ENCODE measurements at regions not wholly inside any gene's neighbourhood (a gene's known extent, or its start where the extent isn't known, plus 50 kb on each side); places are given as distances from the start of the nearest gene placed in this dataset.

- TF ChIP-seq CCDC6 (CRISPR knock-in tag; IDR thresholded peaks at IDR 0.05): 0 out of 2 replicates have a peak, but pooled peaks have one; percentile 33
Measured at GRCh38 chr1:173122958-173123852, 72.5 kb upstream of the TNFSF18 start (continued).

DNA sequence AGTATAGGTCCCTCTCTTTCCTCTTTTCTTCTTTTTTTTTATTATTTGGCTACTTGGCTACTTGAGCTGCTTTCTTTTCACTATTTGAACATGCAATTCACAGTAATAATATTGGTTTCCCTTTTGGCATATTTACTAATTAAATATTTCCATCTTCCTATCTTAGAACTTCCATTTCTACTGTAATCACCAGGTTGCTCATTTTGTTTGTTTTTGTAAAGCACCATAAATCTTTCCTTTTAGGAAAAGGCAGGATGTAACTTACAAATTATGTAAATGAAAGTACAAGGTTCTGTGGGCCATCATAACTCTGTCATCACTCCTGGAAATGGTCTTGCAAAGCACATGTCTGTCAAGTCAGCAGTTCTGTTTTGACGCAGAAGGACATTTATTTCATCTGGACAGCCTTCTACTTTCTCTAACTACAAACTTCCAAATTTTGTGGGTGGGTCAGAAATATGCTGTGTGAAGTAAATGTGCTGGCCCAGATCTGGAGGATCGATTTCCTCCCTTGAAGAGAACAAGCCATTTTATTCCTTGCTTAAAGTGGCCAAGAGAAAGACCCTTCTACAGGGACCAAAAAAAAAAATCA is 71.7 kb upstream of the TNFSF18 start:
- H2AFZ ChIP-seq (ENCODE audit: low read length): peak overlapping the region; percentile 20
- peak overlapping the region in 2 of 3 experiments; percentile 64 to 67; a peak in 2 of 6 replicates for H3K4me3 ChIP-seq (replicated peaks in 1 of 3; ENCODE audit: insufficient read depth in 1 of 3, low read depth in 2 of 3, low read length in 3 of 3)
- H3K4me1 ChIP-seq (ENCODE audit: insufficient read depth, low read length): peaks cover 55% of the 10 kb centered on the region
- no TSS peak for BruUV-seq (replicated peaks)
- ChIA-PET POLR2A (interaction anchor here (1.1 to 1.4 kb wide), 5 partner anchors 9 to 146 kb away, joined by 5 to 11 read pairs (median 6); no protein-coding TSS in a partner anchor), CTCF (ENCODE audit: low intra/inter-chr PET ratio, low total read pairs) (no interaction called here)
- FAIRE-seq: no peak
- no peaks in the 10 kb centered on the region for H3K9me3 ChIP-seq (ENCODE audit: low read length)
- in situ Hi-C loops (cut with HindIII; ENCODE audit: extremely low pct_ligation_motif_present, low pct_unique_long_range_greater_than_20kb): no loop called here
- DNase-seq (ENCODE audit: low spot score): no peak
- H3K4me2 ChIP-seq (ENCODE audit: low read depth, low read length): peak overlapping the region; percentile 94
- no peaks in the 10 kb centered on the region for H4K20me1 ChIP-seq (ENCODE audit: insufficient read depth, low read length)
- peak overlapping the region; percentile 75 for H3K9ac ChIP-seq (ENCODE audit: insufficient read depth, low read depth, low read length)
- 48% methylated on average over 2 of the region's 2 CpGs for WGBS (ENCODE audit: low lambda C conversion rate)
- no peaks in the 10 kb centered on the region for H3K36me3 ChIP-seq (replicated peaks in 1 of 2; ENCODE audit: control insufficient read depth in 1 of 2, insufficient read depth in 2 of 2, low read length in 2 of 2)
- peak overlapping the region; percentile 95 for H3K27ac ChIP-seq (ENCODE audit: extremely low read length, insufficient read depth, low read length)
- H3K79me2 ChIP-seq (ENCODE audit: insufficient read depth, low read length): no peaks in the 10 kb centered on the region
- ATAC-seq: no peak
- H3K27me3 ChIP-seq (ENCODE audit: control insufficient read depth in 1 of 2, insufficient read depth in 2 of 2, low read length in 2 of 2): no peaks in the 10 kb centered on the region
- intact Hi-C loops (cut with micrococcal nuclease; ENCODE audit: unreplicated experiment): no loop called here
- TF ChIP-seq MAFK (conservative IDR thresholded peaks at IDR 0.05 in 1 of 2, IDR thresholded peaks at IDR 0.05 in 1 of 2; ENCODE audit: low read length in 2 of 2) (peak; percentile 92), ZNF44 (CRISPR knock-in tag; IDR thresholded peaks at IDR 0.05) (peak; percentile 64; the same call in 1 of the 2 replicates), MAFF (IDR thresholded peaks at IDR 0.05; ENCODE audit: low read depth, low read length) (peak; percentile 92), HDAC1 (CRISPR knock-in tag; IDR thresholded peaks at IDR 0.05) (peak; percentile 11; the same call in 1 of the 2 replicates), NRL (CRISPR knock-in tag; IDR thresholded peaks at IDR 0.05; ENCODE audit: borderline replicate concordance) (no peak), FOXJ3 (CRISPR knock-in tag; IDR thresholded peaks at IDR 0.05; ENCODE audit: borderline replicate concordance) (0 out of 2 replicates have a peak, but pooled peaks have one; percentile 7), ZFP36L1 (CRISPR knock-in tag; IDR thresholded peaks at IDR 0.05) (no peak), FOXP1 (IDR thresholded peaks at IDR 0.05) (no peak), FOXP1 (CRISPR knock-in tag; IDR thresholded peaks at IDR 0.05) (no peak)
- TF ChIP-seq, protein P1, sequence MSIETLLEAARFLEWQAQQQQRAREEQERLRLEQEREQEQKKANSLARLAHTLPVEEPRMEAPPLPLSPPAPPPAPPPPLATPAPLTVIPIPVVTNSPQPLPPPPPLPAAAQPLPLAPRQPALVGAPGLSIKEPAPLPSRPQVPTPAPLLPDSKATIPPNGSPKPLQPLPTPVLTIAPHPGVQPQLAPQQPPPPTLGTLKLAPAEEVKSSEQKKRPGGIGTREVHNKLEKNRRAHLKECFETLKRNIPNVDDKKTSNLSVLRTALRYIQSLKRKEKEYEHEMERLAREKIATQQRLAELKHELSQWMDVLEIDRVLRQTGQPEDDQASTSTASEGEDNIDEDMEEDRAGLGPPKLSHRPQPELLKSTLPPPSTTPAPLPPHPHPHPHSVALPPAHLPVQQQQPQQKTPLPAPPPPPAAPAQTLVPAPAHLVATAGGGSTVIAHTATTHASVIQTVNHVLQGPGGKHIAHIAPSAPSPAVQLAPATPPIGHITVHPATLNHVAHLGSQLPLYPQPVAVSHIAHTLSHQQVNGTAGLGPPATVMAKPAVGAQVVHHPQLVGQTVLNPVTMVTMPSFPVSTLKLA (IDR thresholded peaks at IDR 0.05): no peak
